DOHH2 (cell line): ENCODE measurements at regions not wholly inside any gene's neighbourhood (a gene's known extent, or its start where the extent isn't known, plus 50 kb on each side); places are given as distances from the start of the nearest gene placed in this dataset.

ENCODE experiments used
- CTCF ChIP-seq: fragments of 200-600 bp; sonication (generic); IDR thresholded peaks from one replicate; pipeline ENCODE4 v1.5.1; 2014; ENCODE audit warnings: antibody characterized with exemption, mild to moderate bottlenecking, low read depth, low read length; ENCODE audit not compliant: poor library complexity, severe bottlenecking
- EZH2phosphoT487 ChIP-seq: fragments of 200-600 bp; sonication (generic); IDR thresholded peaks from 2 replicates; pipeline ENCODE4 v1.6.1; 2017; ENCODE audit warnings: borderline replicate concordance, mild to moderate bottlenecking, antibody characterized with exemption, low read length, moderate library complexity, mixed read lengths

- TF ChIP-seq CTCF = no peak
- TF ChIP-seq EZH2phosphoT487 = no peak
These were observed 590.2 kb downstream of the TMTC2 start for GRCh38 chr12:83276904-83277303.
